HepG2 (cell line): ENCODE measurements at regions not wholly inside any gene's neighbourhood (a gene's known extent, or its start where the extent isn't known, plus 50 kb on each side); places are given as distances from the start of the nearest gene placed in this dataset.

ENCODE experiments used
- ATAC-seq: fragments of 200-7000 bp; cut with Tn5 transposase; 3 replicates; pipeline ENCODE4 v1.9.1; 2020; ENCODE audit warnings: mild to moderate bottlenecking, moderate library complexity
- BruUV-seq: library from RNA; stranded (reverse); fragments of 400-500 nt; replicated peaks from 2 replicates; lab custom pipeline; 2021; lab: Mats Ljungman, UMichigan
- CTCF ChIA-PET: fragments of 300-600 bp; formaldehyde crosslinking; extraction: SDS; loops from one replicate; lab custom pipeline; 2021; ENCODE audit warnings: low total read pairs, inconsistent platforms, low intra/inter-chr PET ratio; lab: Yijun Ruan, JAX
- POLR2A ChIA-PET: fragments of 350-600 bp; sonication (Branson Sonifier 250); formaldehyde crosslinking; loops from one replicate; lab custom pipeline; 2020; ENCODE audit warnings: antibody characterized with exemption, inconsistent platforms; lab: Yijun Ruan, JAX
- DNase-seq: peaks from one replicate; pipeline ENCODE4 v3.0.0-alpha.2; 2015; ENCODE audit warnings: low spot score
- FAIRE-seq: peaks from 3 replicates; lab custom pipeline; 2011; peaks lifted over from hg19 to GRCh38; lab: Jason Lieb, UNC
- H2AFZ ChIP-seq: one replicate; pipeline ENCODE4 v1.6.1; 2011; ENCODE audit warnings: low read length, inconsistent platforms
- H3K27ac ChIP-seq: fragments of 300-600 bp; 3 replicates; pipeline ENCODE4 v1.8.0; 2011; ENCODE audit warnings: mixed run types, mild to moderate bottlenecking, mixed read lengths, low read length, inconsistent platforms; ENCODE audit not compliant: insufficient read depth; ENCODE audit errors: extremely low read length
- H3K27me3 ChIP-seq, 2 experiments: fragments of 200-600 bp in 1 of 2; 2 replicates in 1 of 2; 3 replicates in 1 of 2; pipeline versions ENCODE4 v1.6.0 to v1.8.0; 2011; ENCODE audit warnings: low read length in 2 of 2, mild to moderate bottlenecking in 2 of 2, moderate library complexity in 2 of 2, inconsistent platforms in 1 of 2; ENCODE audit not compliant: insufficient read depth in 2 of 2, control insufficient read depth in 1 of 2
- H3K36me3 ChIP-seq, 2 experiments: fragments of 200-600 bp in 1 of 2; replicated peaks in 1 of 2; 2 replicates in 1 of 2; 3 replicates in 1 of 2; pipeline versions ENCODE4 v1.5.1 to v1.8.0; 2011; ENCODE audit warnings: low read length in 2 of 2, inconsistent platforms in 1 of 2; ENCODE audit not compliant: insufficient read depth in 2 of 2, control insufficient read depth in 1 of 2
- H3K4me1 ChIP-seq: 2 replicates; pipeline ENCODE4 v1.5.1; 2012; ENCODE audit warnings: low read length, inconsistent platforms; ENCODE audit not compliant: insufficient read depth
- H3K4me2 ChIP-seq: 2 replicates; pipeline ENCODE4 v1.6.0; 2011; ENCODE audit warnings: low read depth, low read length, inconsistent platforms
- H3K4me3 ChIP-seq, 3 experiments: fragments of 200-600 bp in 1 of 3; sonication (generic), shearing (Covaris generic) in 1 of 3; replicated peaks in 1 of 3; 2 replicates each; pipeline ENCODE4 v1.5.1; 2011 to 2016; ENCODE audit warnings: low read length in 3 of 3, inconsistent platforms in 2 of 3, low read depth in 2 of 3, mild to moderate bottlenecking in 2 of 3, control low read depth in 1 of 3, mixed read lengths in 1 of 3; ENCODE audit not compliant: insufficient read depth in 1 of 3
- H3K79me2 ChIP-seq: one replicate; pipeline ENCODE4 v1.6.1; 2011; ENCODE audit warnings: low read length, inconsistent platforms; ENCODE audit not compliant: insufficient read depth
- H3K9ac ChIP-seq: 2 replicates; pipeline ENCODE4 v1.6.0; 2011; ENCODE audit warnings: mild to moderate bottlenecking, low read depth, low read length, inconsistent platforms; ENCODE audit not compliant: insufficient read depth
- H3K9me3 ChIP-seq: 2 replicates; pipeline ENCODE4 v1.5.1; 2012; ENCODE audit warnings: mild to moderate bottlenecking, low read length
- H4K20me1 ChIP-seq: 2 replicates; pipeline ENCODE4 v1.6.0; 2011; ENCODE audit warnings: inconsistent platforms, mild to moderate bottlenecking, low read length, moderate library complexity; ENCODE audit not compliant: insufficient read depth
- FOXP1 ChIP-seq, 2 experiments: fragments of 450-650 bp in 1 of 2; IDR thresholded peaks; 2 replicates each; pipeline ENCODE4 v1.6.1; 2017 to 2018; ENCODE audit warnings: antibody characterized with exemption in 1 of 2
- HNRNPK ChIP-seq: fragments of 200-400 bp; formaldehyde crosslinking; IDR thresholded peaks from 2 replicates; pipeline ENCODE4 v1.6.1; 2018; ENCODE audit warnings: low read length, low read depth, moderate library complexity, mild to moderate bottlenecking; ENCODE audit not compliant: poor library complexity, severe bottlenecking
- ZNF124 ChIP-seq: sonication (generic); formaldehyde crosslinking; IDR thresholded peaks from 2 replicates; pipeline ENCODE4 v1.4.0; 2020; ENCODE audit warnings: missing genetic modification reagents
- WGBS: methylation state at CpG from one replicate; pipeline ENCODE4 v1.1.6; 2017; ENCODE audit warnings: low lambda C conversion rate; 5-methylcytosine and 5-hydroxymethylcytosine counted together
- in situ Hi-C: cut with HindIII; loops from 2 replicates; pipeline ENCODE4 v1.10.0; 2017; ENCODE audit warnings: low pct_unique_long_range_greater_than_20kb; ENCODE audit not compliant: extremely low pct_ligation_motif_present
- intact Hi-C: fragments of 100-400 bp; cut with micrococcal nuclease; formaldehyde crosslinking; loops from one replicate; pipeline ENCODE4 v1.10.0; 2022; ENCODE audit not compliant: unreplicated experiment
- TF ChIP-seq, protein P1 (sequence below): sonication (generic); formaldehyde crosslinking; IDR thresholded peaks from 2 replicates; pipeline ENCODE4 v1.5.0; 2020; ENCODE audit warnings: missing genetic modification reagents
- TF ChIP-seq, protein P2 (sequence below): sonication (generic); formaldehyde crosslinking; IDR thresholded peaks from 2 replicates; pipeline ENCODE4 v1.5.1; 2020; ENCODE audit warnings: mild to moderate bottlenecking, missing genetic modification reagents
- TF ChIP-seq, protein P3 (sequence below): sonication (generic); formaldehyde crosslinking; IDR thresholded peaks from 2 replicates; pipeline ENCODE4 v1.4.0; 2020; ENCODE audit warnings: missing genetic modification reagents, borderline replicate concordance

DNA sequence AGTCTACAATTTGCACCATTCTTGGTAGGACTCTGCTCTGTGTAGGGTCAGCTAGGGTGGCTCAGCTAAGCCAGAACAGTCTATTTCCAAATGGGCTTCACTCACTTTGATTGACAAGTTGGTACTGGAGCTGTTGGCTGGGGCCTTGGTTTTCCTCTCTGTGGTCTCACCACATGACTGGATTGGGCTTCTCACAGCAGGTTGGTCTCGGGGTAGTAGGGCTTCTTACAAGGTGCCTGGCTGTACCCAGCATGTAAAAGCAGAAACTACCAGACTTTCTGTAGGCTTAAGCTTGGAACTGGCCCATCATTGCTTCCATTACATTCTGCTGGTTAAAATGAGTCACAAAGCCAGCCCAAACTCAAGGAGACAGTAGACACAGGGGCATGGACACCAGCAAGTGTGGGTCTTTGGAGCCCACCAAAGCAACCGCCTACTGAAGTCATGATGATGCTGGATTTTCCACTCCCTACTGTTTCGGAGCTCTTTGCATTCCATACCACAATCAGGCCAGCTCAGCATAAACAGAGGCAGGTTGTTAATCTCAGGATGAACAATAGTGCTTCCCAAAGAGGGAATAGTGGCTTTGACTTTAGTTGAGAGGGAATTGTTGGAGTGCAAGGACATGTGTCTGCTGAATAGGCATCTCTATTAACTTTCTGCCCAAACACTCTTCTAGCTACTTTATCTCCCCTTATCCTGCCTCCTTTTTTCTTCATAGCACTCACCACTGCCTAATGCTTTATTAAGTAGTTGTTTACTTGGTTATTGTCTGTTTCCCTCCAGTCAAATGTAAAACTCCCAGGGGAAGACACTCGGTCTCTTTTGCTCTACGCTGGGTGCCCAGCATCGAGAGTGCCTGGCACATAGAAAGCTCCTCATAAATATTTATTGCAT, 78.0 kb upstream of the RARB start:
- H3K79me2 ChIP-seq: no peaks in the 10 kb centered on the region
- no peak overlapping the region for H3K27ac ChIP-seq
- H3K27me3 ChIP-seq: no peaks in the 10 kb centered on the region
- FAIRE-seq (no peak), DNase-seq (no peak), ATAC-seq (no peak)
- no peaks in the 10 kb centered on the region for H3K4me1 ChIP-seq
- no peak overlapping the region for H3K4me3 ChIP-seq
- H4K20me1 ChIP-seq: no peaks in the 10 kb centered on the region
- H3K9ac ChIP-seq: no peak overlapping the region
- intact Hi-C loops: no loop called here
- 30% methylated on average over 3 of the region's 6 CpGs for WGBS
- no TSS peak for BruUV-seq
- H3K9me3 ChIP-seq: no peaks in the 10 kb centered on the region
- in situ Hi-C loops: no loop called here
- H3K36me3 ChIP-seq: no peaks in the 10 kb centered on the region
- H2AFZ ChIP-seq: no peak overlapping the region
- ChIA-PET CTCF (no interaction called here), POLR2A (no interaction called here)
- TF ChIP-seq, protein P1, sequence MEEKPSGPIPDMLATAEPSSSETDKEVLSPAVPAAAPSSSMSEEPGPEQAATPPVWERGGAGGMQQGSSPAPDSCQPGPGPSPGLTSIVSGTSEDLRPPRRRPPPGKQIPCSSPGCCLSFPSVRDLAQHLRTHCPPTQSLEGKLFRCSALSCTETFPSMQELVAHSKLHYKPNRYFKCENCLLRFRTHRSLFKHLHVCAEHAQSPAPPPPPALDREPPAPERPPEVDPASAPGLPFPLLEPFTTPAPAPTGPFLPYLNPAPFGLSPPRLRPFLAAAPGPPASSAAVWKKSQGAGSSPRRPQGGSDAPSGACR (CRISPR knock-in tag): no peak
- TF ChIP-seq ZNF124 (no peak), FOXP1 (IDR thresholded peaks at IDR 0.05) (no peak), FOXP1 (CRISPR knock-in tag; IDR thresholded peaks at IDR 0.05) (no peak), HNRNPK (no peak)
- TF ChIP-seq, protein P2, sequence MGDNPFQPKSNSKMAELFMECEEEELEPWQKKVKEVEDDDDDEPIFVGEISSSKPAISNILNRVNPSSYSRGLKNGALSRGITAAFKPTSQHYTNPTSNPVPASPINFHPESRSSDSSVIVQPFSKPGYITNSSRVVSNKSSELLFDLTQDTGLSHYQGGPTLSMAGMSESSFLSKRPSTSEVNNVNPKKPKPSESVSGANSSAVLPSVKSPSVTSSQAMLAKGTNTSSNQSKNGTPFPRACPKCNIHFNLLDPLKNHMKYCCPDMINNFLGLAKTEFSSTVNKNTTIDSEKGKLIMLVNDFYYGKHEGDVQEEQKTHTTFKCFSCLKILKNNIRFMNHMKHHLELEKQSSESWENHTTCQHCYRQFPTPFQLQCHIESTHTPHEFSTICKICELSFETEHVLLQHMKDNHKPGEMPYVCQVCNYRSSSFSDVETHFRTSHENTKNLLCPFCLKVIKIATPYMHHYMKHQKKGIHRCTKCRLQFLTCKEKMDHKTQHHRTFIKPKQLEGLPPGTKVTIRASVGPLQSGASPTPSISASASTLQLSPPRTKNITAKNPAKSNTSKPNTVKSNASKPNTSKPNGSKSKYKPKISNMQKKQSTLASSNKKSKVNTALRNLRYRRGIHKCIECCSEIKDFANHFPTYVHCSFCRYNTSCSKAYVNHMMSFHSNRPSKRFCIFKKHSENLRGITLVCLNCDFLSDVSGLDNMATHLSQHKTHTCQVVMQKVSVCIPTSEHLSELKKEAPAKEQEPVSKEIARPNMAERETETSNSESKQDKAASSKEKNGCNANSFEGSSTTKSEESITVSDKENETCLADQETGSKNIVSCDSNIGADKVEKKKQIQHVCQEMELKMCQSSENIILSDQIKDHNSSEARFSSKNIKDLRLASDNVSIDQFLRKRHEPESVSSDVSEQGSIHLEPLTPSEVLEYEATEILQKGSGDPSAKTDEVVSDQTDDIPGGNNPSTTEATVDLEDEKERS: no peak
- TF ChIP-seq, protein P3, sequence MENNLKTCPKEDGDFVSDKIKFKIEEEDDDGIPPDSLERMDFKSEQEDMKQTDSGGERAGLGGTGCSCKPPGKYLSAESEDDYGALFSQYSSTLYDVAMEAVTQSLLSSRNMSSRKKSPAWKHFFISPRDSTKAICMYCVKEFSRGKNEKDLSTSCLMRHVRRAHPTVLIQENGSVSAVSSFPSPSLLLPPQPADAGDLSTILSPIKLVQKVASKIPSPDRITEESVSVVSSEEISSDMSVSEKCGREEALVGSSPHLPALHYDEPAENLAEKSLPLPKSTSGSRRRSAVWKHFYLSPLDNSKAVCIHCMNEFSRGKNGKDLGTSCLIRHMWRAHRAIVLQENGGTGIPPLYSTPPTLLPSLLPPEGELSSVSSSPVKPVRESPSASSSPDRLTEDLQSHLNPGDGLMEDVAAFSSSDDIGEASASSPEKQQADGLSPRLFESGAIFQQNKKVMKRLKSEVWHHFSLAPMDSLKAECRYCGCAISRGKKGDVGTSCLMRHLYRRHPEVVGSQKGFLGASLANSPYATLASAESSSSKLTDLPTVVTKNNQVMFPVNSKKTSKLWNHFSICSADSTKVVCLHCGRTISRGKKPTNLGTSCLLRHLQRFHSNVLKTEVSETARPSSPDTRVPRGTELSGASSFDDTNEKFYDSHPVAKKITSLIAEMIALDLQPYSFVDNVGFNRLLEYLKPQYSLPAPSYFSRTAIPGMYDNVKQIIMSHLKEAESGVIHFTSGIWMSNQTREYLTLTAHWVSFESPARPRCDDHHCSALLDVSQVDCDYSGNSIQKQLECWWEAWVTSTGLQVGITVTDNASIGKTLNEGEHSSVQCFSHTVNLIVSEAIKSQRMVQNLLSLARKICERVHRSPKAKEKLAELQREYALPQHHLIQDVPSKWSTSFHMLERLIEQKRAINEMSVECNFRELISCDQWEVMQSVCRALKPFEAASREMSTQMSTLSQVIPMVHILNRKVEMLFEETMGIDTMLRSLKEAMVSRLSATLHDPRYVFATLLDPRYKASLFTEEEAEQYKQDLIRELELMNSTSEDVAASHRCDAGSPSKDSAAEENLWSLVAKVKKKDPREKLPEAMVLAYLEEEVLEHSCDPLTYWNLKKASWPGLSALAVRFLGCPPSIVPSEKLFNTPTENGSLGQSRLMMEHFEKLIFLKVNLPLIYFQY (CRISPR knock-in tag): no peak
- H3K4me2 ChIP-seq: no peak overlapping the region
